OCI-LY7 (cell line): ENCODE measurements at regions not wholly inside any gene's neighbourhood (a gene's known extent, or its start where the extent isn't known, plus 50 kb on each side); places are given as distances from the start of the nearest gene placed in this dataset.

ENCODE experiments used
- EZH2phosphoT487 ChIP-seq: fragments of 200-600 bp; sonication (generic); IDR thresholded peaks from 2 replicates; pipeline ENCODE4 v1.6.1; 2018; ENCODE audit warnings: low read depth, borderline replicate concordance, mild to moderate bottlenecking, mixed run types, antibody characterized with exemption, low read length, moderate library complexity, mixed read lengths
- TF ChIP-seq, protein P1 (sequence below): fragments of 200-600 bp; sonication (generic); conservative IDR thresholded peaks from 2 replicates; pipeline ENCODE4 v1.5.1; 2014; ENCODE audit warnings: mild to moderate bottlenecking, antibody characterized with exemption, low read length, moderate library complexity, mixed read lengths

DNA sequence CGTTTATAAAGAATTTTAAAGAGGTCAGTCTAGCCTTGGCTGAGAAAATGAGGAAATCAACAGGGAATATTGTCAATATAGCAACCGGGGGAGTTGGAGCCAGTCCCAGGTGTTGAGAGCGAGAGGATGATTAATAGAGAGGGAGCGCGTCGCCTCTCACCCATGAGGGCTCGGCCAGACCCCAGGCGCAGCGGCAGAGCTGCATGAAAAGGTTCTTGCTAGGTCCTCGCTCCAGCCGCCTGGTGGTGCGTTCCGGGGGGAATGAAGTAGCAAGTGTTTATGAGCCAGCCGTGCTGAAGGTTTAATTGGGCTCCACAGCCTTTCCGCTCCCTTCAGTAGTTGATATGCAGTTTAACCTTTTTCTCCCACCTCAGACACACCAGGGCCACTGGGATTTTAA, 167.3 kb upstream of the IRX1 start:
- TF ChIP-seq, protein P1, sequence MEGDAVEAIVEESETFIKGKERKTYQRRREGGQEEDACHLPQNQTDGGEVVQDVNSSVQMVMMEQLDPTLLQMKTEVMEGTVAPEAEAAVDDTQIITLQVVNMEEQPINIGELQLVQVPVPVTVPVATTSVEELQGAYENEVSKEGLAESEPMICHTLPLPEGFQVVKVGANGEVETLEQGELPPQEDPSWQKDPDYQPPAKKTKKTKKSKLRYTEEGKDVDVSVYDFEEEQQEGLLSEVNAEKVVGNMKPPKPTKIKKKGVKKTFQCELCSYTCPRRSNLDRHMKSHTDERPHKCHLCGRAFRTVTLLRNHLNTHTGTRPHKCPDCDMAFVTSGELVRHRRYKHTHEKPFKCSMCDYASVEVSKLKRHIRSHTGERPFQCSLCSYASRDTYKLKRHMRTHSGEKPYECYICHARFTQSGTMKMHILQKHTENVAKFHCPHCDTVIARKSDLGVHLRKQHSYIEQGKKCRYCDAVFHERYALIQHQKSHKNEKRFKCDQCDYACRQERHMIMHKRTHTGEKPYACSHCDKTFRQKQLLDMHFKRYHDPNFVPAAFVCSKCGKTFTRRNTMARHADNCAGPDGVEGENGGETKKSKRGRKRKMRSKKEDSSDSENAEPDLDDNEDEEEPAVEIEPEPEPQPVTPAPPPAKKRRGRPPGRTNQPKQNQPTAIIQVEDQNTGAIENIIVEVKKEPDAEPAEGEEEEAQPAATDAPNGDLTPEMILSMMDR = no peak
- no peak for TF ChIP-seq EZH2phosphoT487
